Right lobe of liver (tissue), 4 donors: ENCODE measurements at regions not wholly inside any gene's neighbourhood (a gene's known extent, or its start where the extent isn't known, plus 50 kb on each side); places are given as distances from the start of the nearest gene placed in this dataset.

ENCODE experiments used
- POLR2A ChIP-seq: fragments of 450-650 bp; IDR thresholded peaks from one replicate; pipeline ENCODE4 v1.6.1; 2017; ENCODE audit warnings: antibody characterized with exemption, mild to moderate bottlenecking
- TF ChIP-seq, protein P1 (sequence below), 4 donors: fragments of 200-600 bp in 3 of 4; fragments of 450-650 bp in 1 of 4; IDR thresholded peaks; one replicate each; pipeline versions ENCODE4 v1.5.1 to v1.8.0; 2016 to 2022; ENCODE audit warnings: antibody characterized with exemption in 4 of 4, mild to moderate bottlenecking in 2 of 4
- donor health status: DM: no; HTN: no; CAD: no.
- donor health status: DM: no; HTN: no; CAD: no.
- donor health status: DM: no; HTN: yes; CAD: no.

DNA sequence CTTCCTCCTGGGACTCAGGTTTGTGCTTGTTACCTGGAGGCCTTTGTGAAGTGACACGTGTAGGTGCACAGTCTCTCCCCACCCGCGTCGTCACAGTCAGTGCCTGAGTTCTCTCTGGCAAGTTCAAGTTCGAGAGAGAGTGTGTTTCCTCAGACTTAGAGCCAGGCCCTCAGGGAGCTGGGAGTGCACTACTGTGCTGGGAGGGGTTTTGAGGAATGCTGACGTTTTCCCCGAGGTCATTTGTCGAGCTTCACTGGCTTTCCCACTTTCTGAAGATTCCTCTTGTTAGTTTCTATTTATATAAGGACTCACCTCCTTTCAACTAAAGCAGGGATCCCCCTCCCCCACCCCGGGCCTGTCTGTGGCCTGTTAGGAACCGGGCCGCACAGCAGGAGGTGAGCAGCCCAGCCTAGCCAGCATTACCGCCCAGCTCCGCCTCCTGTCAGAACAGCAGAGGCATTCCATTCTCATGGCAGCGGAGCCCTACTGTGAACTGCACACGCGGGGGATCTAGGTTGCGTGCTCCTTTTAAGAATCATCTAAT is 209.2 kb downstream of the DIRAS2 start:
- TF ChIP-seq, protein P1, sequence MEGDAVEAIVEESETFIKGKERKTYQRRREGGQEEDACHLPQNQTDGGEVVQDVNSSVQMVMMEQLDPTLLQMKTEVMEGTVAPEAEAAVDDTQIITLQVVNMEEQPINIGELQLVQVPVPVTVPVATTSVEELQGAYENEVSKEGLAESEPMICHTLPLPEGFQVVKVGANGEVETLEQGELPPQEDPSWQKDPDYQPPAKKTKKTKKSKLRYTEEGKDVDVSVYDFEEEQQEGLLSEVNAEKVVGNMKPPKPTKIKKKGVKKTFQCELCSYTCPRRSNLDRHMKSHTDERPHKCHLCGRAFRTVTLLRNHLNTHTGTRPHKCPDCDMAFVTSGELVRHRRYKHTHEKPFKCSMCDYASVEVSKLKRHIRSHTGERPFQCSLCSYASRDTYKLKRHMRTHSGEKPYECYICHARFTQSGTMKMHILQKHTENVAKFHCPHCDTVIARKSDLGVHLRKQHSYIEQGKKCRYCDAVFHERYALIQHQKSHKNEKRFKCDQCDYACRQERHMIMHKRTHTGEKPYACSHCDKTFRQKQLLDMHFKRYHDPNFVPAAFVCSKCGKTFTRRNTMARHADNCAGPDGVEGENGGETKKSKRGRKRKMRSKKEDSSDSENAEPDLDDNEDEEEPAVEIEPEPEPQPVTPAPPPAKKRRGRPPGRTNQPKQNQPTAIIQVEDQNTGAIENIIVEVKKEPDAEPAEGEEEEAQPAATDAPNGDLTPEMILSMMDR (IDR thresholded peaks at IDR 0.05): no peak
- no peak for TF ChIP-seq POLR2A
